Osteoblast (primary cell): ENCODE measurements at regions not wholly inside any gene's neighbourhood (a gene's known extent, or its start where the extent isn't known, plus 50 kb on each side); places are given as distances from the start of the nearest gene placed in this dataset.

Experiments used
- DNase-seq: peaks from one replicate; pipeline ENCODE4 v3.0.0; 2011; ENCODE audit warnings: low spot score, mixed read lengths; ENCODE audit not compliant: insufficient read length; ENCODE audit errors: missing footprints
- H2AFZ ChIP-seq: 2 replicates; pipeline ENCODE4 v1.6.0; 2011; ENCODE audit warnings: mild to moderate bottlenecking, low read length
- H3K27ac ChIP-seq: 2 replicates; pipeline ENCODE4 v1.5.1; 2011; ENCODE audit warnings: mild to moderate bottlenecking, low read depth, low read length, moderate library complexity
- H3K27me3 ChIP-seq: 2 replicates; pipeline ENCODE4 v1.6.0; 2012; ENCODE audit warnings: mild to moderate bottlenecking, control low read depth, inconsistent platforms, low read length, moderate library complexity; ENCODE audit not compliant: insufficient read depth
- H3K36me3 ChIP-seq: 2 replicates; pipeline ENCODE4 v1.5.1; 2011; ENCODE audit warnings: mild to moderate bottlenecking, low read length, control low read depth, moderate library complexity; ENCODE audit not compliant: insufficient read depth
- H3K4me1 ChIP-seq: 2 replicates; pipeline ENCODE4 v1.5.1; 2011; ENCODE audit warnings: mild to moderate bottlenecking, low read length, control low read depth, moderate library complexity; ENCODE audit not compliant: insufficient read depth
- H3K4me2 ChIP-seq: 2 replicates; pipeline ENCODE4 v1.6.0; 2011; ENCODE audit warnings: mild to moderate bottlenecking, low read length; ENCODE audit not compliant: insufficient read depth
- H3K4me3 ChIP-seq: fragments of 200-600 bp; sonication (generic); 3 replicates; pipeline ENCODE4 v1.5.1; 2012; ENCODE audit warnings: mild to moderate bottlenecking, low read length, inconsistent platforms; ENCODE audit not compliant: insufficient read depth
- H3K79me2 ChIP-seq: 2 replicates; pipeline ENCODE4 v1.6.0; 2012; ENCODE audit warnings: mild to moderate bottlenecking, low read length, control low read depth, inconsistent platforms; ENCODE audit not compliant: insufficient read depth
- H3K9me3 ChIP-seq: 2 replicates; pipeline ENCODE4 v1.5.1; 2011; ENCODE audit warnings: low read depth, low read length, control low read depth
- H4K20me1 ChIP-seq: 2 replicates; pipeline ENCODE4 v1.6.0; 2012; ENCODE audit warnings: mild to moderate bottlenecking, low read length, control low read depth; ENCODE audit not compliant: insufficient read depth
- CTCF ChIP-seq: IDR thresholded peaks from 2 replicates; pipeline ENCODE4 v1.5.1; 2011; ENCODE audit warnings: mild to moderate bottlenecking, low read depth, low read length, moderate library complexity; ENCODE audit errors: extremely low read depth

- no peak for TF ChIP-seq CTCF
- Histone ChIP-seq H4K20me1 (no peaks in the 10 kb centered on the region), H3K27ac (peak overlapping the region; percentile 68), H3K27me3 (no peaks in the 10 kb centered on the region), H3K4me3 (no peak overlapping the region), H3K36me3 (no peaks in the 10 kb centered on the region), H2AFZ (no peak overlapping the region), H3K79me2 (no peaks in the 10 kb centered on the region), H3K4me1 (peaks cover 67% of the 10 kb centered on the region), H3K4me2 (peak overlapping the region; percentile 49), H3K9me3 (no peaks in the 10 kb centered on the region)
- DNase-seq: peak; percentile 72
These were observed 50.1 kb upstream of the RNF24 start for GRCh38 chr20:4065391-4065844.
